Cerebellar nuclear complex (tissue), 1 donor: ENCODE measurements at regions not wholly inside any gene's neighbourhood (a gene's known extent, or its start where the extent isn't known, plus 50 kb on each side); places are given as distances from the start of the nearest gene placed in this dataset.

Experiments used
- DNase-seq, 2 experiments: peaks; one replicate each; lab custom pipeline; 2025; lab: John Stamatoyannopoulos, UW

DNA sequence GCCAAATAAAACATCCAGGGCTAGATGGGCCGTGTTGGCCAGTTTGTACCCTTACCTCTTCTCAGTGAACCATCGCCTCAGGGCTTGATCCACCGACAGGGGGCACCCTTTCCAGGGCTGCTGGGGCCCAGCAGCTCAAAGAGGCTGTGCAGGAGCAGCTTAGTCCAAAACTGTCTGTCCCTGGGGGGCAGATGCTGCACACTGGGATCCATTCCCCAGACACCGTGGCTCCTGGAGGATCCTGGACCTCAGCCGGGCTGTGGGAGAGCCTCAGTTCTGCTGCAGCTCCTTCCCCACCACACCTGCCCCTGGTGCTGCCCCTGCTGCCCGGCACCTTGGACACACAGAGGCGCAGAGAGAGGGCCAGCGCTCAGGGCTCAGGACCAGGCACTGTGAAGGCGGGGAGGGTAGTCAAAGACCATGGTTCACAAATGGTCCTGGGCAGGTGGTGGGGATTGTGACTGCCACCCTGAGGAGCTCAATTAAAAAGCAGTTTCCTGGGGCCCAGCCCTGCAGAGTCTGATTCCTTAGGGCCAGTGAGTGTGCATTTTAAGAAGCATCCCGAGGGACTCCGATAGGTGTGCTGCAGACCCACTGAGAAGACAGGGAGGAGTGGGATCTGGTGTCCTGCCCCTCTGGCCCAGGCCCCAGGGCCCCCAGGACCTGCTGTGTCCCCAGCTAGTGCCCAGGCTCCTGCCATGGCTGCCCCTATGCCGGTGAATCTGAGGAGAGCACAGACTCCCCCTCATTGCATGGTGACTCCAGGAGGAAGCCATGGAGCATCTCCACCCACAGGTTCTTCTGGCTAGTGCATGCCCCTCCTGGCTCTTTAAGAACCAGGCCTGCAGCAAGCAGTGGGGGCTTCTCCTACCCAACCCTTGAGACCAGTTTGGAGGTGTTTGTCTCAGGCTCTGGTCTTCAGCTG lies 86.5 kb upstream of the PRR20G start:
- DNase-seq = no peak

DNA sequence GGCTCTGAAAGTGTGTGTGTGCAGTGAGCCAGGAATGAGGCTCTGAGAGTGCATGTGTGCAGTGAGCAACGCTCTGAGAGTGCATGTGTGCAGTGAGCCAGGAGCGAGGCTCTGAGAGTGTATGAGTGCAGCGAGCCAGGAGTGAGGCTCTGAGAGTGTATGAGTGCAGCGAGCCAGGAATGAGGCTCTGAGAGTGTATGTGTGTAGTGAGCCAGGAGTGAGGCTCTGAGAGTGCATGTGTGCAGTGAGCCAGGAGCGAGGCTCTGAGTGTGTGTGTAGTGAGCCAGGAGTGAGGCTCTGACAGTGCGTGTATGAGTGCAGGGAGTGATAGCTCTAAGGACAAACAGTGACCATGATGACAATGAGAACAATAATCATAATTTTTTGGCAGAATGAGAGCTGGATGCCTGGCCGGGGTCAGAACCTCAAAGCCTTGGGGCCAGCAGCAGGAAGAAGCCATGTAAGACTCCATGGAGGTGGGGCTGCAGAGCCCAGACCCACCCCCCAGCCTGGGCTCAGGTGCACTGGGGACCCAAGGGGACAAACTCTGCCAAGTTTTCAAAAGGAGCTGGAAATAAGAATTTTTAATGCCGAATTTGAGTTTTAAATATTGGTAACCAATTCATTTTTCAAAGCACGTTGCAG lies 85.7 kb upstream of the PRR20G start:
- no peak for DNase-seq

DNA sequence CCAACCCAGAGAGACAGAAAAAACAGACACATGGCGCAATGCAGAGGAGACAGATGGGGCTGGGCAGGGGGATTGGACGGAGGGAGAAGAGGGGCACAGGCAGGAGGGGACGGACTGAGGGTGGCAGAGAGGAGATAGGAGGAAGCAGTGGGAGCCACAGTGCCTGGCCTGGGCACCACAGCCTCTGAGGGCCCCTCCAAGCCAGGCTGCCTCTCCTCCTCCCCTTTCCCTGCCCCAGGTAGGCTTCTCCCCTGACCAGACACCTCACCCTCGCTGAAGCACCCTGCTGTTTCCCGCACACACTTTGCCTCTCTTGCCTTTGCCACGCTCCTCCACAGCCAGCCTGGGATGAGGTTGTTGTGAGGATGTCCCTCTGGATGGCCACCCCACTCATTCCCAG lies 84.0 kb upstream of the PRR20G start:
- no peak for DNase-seq

- DNase-seq = no peak
Observed at GRCh38 chr3:127371334-127371733, 83.5 kb upstream of the PRR20G start.

GRCh38 chr3:127370906-127371305 lies 83.1 kb upstream of the PRR20G start:
- DNase-seq = no peak

GRCh38 chr3:127369356-127369935 lies 81.6 kb upstream of the PRR20G start:
- no peak for DNase-seq

DNA sequence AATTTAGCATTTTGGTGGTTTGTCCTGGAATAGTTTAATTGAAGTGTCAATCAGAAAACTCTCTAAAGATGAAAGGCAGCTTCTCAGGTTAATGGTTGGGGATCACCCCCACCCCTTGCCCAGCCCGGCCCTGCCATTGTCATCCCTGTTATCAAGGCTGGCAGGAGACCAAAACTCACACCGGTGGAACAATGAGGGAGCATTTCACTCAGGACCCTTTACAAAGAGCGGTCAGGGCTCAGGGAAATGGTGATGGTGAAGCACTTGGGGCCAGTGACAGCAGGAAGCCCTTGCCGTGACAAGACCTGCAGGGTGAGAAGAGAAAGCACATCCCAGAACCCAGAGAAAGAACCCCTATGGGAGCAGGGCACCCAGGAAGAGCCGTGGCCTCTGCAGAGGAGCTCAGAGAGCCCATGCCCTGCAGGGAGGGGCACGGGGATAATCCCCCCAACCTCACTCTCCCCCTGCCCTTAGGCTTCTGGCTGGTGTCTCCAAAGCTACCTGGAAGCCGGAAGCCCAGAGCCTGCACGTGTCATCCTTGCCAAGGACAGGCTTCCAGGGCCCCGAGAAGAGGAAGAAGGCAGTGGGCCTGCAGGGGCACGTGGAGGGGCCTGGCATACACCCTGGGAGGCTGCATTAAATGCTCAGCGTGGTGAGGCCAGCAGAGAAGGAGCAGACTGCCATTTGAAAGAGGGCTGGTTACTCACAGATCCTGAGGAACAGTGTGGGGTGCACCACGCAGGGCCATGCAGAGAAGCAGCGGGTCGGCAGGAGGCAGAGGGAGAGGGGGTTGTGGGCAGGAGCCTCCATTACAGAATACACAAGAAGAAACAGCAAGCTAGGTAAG lies 80.6 kb upstream of the PRR20G start:
- DNase-seq = no peak

GRCh38 chr3:127367593-127367992 lies 79.7 kb upstream of the PRR20G start:
- no peak for DNase-seq

DNA sequence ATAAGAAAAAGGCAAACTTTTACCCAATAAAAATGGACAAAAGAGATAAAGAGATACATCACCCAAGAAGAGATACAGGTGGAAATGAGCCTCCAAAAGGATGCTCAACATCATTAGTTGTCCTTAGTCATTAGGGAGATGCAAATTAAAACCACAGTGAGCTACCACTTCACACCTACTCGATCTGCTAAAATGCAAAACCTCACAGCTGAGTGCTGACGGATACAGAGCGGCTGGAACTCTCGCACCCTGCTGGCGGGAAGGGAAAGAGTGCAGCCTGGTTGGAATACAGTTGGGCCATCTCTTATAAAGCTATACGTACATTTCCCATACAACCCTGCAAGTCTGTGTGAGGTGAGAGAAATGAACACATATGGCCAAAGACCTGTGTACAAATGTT lies 78.5 kb upstream of the PRR20G start:
- DNase-seq = no peak

- DNase-seq = no peak
Observed at GRCh38 chr3:127365163-127365798, 77.4 kb upstream of the PRR20G start.

GRCh38 chr3:127363891-127364290 lies 76.0 kb upstream of the PRR20G start:
- no peak for DNase-seq

DNA sequence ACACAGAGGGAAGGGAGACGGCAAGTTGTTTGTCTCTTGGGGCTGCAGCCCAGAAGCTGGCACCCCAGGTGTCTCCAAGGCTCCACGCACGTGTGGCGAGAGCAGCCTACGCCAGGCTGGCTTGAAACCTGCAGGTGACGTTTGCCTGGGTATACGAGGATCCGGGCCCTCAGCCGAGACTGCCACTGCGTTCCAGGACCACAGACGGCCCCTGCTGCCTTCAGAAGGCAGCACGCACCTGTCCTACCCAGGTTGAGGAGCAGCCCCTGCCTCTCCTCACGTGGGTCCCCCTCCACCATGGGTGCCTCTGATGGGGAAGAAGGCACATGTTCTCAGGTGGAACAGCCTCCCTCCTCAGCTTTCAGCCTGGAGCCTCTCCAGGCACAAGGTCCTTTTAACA lies 75.3 kb upstream of the PRR20G start:
- DNase-seq = no peak

- no peak for DNase-seq
Observed at GRCh38 chr3:127360647-127361046, 72.8 kb upstream of the PRR20G start.

DNA sequence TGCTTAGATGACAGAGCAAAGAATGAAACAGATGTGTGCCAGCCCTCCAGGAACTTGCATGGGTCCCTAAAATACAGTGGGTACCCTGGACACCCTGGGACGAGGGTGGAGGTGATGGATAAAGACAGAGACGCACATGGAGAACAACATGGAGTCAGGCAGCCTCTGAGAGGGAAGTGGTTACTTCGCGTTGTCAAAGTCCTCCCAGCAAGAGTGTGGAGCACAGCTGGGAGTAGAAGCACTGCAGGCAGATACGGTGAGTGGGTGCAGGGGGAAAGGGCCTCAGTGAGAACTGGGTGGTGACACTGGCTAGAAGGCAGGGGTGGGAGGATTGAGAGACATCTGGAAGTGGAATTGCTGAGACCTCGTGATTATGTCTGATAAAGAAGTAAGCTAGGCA lies 70.8 kb upstream of the PRR20G start:
- DNase-seq = no peak

- DNase-seq = no peak
Observed at GRCh38 chr3:127356381-127356780, 68.5 kb upstream of the PRR20G start.

GRCh38 chr3:127354761-127355160 lies 66.9 kb upstream of the PRR20G start:
- no peak for DNase-seq

DNA sequence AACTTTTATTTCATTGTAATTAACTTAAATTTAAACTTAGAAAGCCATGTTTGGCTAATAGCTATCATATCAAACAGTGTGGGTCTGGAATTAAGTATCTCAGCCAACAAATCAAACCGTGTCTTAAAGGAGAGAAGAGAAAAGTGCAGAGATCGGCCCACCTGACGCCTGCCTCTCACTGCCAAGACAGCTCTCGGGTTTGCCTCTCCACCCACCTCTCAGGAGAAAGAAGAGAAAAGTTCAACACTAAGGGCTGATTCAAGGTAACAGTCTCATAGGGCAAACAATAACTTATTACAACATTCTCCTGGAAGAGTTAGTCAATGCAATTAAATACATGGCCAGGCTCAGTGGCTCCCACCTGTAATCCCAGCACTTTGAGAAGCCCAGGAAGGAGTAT lies 64.8 kb upstream of the PRR20G start:
- no peak for DNase-seq

GRCh38 chr3:127351775-127352350 lies 64.0 kb upstream of the PRR20G start:
- no peak for DNase-seq

- no peak for DNase-seq
Observed at GRCh38 chr3:127351321-127351720, 63.5 kb upstream of the PRR20G start.

DNA sequence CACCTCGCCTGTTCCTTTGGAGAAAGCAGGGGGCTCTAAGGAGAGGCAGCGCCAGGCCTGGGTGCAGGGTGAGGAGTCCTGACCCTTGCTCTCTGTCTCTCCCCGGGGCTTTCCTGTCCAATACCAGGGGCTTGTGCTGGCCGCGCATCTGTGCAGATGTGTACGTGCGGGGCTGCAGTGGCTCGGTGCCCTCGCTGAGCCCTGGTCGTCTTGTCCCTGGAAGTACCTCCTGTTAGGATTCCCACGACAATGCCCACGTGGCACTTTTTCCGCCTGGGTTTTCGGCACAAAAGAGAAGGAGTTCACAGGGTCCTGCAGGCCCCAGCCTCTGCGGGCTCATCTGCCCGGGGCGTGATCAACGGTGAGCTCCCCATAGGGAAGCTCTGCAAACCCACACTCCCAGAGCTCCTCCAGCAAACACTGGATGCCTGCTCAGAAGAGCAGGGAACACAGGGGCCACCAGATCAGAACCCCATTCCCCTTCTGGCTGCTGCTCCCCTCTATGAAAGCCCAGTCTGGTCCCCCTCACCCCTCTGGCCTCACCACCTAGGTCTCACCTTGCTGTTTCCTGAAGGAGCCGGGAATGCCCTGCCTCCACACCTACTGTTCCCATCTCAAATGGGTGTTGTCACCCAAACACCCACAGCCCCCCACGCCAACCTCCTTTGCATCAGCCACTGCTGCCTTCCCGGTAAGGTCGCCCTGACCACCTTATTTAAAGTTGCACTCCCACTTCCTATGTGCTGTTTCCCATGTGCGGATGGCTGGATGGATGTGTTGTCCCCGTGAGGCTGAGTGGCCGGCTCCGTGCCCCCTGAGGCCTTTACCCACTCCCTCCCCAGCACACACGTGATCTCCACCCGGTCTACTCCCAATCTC lies 62.6 kb upstream of the PRR20G start:
- no peak for DNase-seq
